ENCODE measurements at regions not wholly inside any gene's neighbourhood (a gene's known extent, or its start where the extent isn't known, plus 50 kb on each side); places are given as distances from the start of the nearest gene placed in this dataset.
"Not testable (repeated sequence)": the region's sequence is repeated elsewhere in the genome, so short reads cannot be mapped to it uniquely, and the experiment has no call there.

GRCh38 chr15:47903368-47903767 is 186.1 kb downstream of the SEMA6D start:
- ATAC-seq (no peak), DNase-seq (no peak)
- Histone ChIP-seq H3K4me1 (no peaks in the 10 kb centered on the region), H3K4me3 (no peak overlapping the region), H3K27ac (no peak overlapping the region), H3K9me3 (peaks cover 10% of the 10 kb centered on the region), H3K27me3 (ENCODE audit: insufficient read depth in 3 of 3, low read length in 2 of 3) (no peaks in the 10 kb centered on the region), H3K36me3 (ENCODE audit: insufficient read depth in 1 of 2, low read depth in 1 of 2) (no peaks in the 10 kb centered on the region)
- intact Hi-C loops (cut with DNase I): no loop called here
- TF ChIP-seq CTCF (IDR thresholded peaks at IDR 0.05): no peak

GRCh38 chr15:47908486-47908885 is 191.2 kb downstream of the SEMA6D start:
- TF ChIP-seq CTCF (IDR thresholded peaks at IDR 0.05): no peak
- no peak for ATAC-seq
- H3K27ac ChIP-seq: no peak overlapping the region
- no peak for DNase-seq
- H3K9me3 ChIP-seq: peaks cover 3% of the 10 kb centered on the region
- intact Hi-C loops (cut with DNase I): no loop called here
- no peaks in the 10 kb centered on the region for H3K36me3 ChIP-seq (ENCODE audit: insufficient read depth in 1 of 2, low read depth in 1 of 2)
- no peaks in the 10 kb centered on the region for H3K4me1 ChIP-seq
- H3K4me3 ChIP-seq: no peak overlapping the region
- no peaks in the 10 kb centered on the region for H3K27me3 ChIP-seq (ENCODE audit: insufficient read depth in 3 of 3, low read length in 2 of 3)
- 84 to 98% (median 89%) methylated on average over 1 of the region's 1 CpG for WGBS, 3 donors

DNA sequence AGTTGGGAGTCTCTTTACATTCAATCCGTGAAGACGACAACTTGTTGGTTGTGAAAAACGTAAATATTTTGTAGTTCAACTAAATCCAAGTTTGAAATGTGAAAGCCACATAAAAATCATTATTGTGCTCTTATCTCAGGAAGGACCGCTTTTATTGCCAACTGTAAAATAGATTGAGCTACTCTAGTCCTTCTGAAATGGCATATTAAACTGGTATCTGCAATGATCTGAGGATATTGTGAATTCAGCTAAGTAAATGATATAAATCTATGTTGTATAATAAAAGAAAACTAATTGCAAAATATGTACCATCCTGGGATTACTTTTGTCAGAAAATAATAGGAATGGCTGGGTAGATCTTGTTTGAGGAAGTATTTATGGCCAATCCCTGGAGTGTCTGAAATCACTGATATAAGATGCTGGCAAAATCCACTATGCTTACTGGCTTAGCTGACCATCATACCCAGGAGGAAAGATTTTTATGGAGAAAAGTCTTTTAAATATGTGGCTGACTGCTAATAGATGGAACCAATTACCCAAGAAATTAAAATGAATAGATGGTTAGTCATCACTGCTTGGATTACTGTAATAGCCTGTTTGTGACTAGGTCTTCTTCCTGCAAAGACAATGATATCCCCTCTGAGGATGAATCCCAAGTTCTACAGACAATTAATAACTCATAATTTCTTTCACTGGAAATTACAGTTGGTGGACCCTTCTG is 191.8 kb downstream of the SEMA6D start:
- Histone ChIP-seq H3K4me3 (no peak overlapping the region), H3K36me3 (ENCODE audit: insufficient read depth in 1 of 2, low read depth in 1 of 2) (no peaks in the 10 kb centered on the region), H3K27ac (no peak overlapping the region), H3K27me3 (ENCODE audit: insufficient read depth in 3 of 3, low read length in 2 of 3) (no peaks in the 10 kb centered on the region), H3K4me1 (no peaks in the 10 kb centered on the region), H3K9me3 (peaks cover 3% of the 10 kb centered on the region)
- intact Hi-C loops (cut with DNase I): no loop called here
- WGBS, 3 donors: 78 to 79% (median 78%) methylated on average over 4 of the region's 4 CpGs
- TF ChIP-seq CTCF (IDR thresholded peaks at IDR 0.05): no peak
- no peak for ATAC-seq
- DNase-seq: no peak

DNA sequence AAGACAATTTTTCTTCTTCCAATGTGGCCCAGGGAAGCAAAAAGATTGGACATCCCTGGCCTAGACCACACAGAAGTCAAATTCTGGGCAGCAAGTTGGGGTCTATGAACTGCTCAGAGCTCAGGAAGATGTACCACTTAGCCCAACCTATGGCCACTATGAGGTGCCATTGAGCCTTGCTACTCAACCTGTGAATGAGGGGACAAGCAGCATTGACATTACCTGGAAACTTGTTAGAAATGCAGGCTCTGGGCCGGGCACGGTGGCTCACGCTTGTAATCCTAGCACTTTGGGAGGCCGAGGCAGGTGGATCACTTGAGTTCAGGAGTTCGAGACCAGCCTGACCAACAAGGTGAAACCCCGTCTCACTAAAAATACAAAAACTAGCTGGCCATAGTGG is 195.6 kb downstream of the SEMA6D start:
- intact Hi-C loops (cut with DNase I): loop anchor here in 1 of 2 donors (2.0 kb wide), 1 partner anchor 76 kb away; no protein-coding TSS in a partner anchor
- peak; percentile 19 for TF ChIP-seq CTCF (IDR thresholded peaks at IDR 0.05)
- not testable (repeated sequence) for H3K27ac ChIP-seq; H3K36me3 ChIP-seq (ENCODE audit: insufficient read depth in 1 of 2, low read depth in 1 of 2); H3K27me3 ChIP-seq (ENCODE audit: insufficient read depth in 3 of 3, low read length in 2 of 3); H3K4me3 ChIP-seq; H3K4me1 ChIP-seq; DNase-seq; H3K9me3 ChIP-seq; ATAC-seq
- WGBS, 3 donors: 74 to 94% (median 89%) methylated on average over 6 of the region's 6 CpGs

- WGBS, 3 donors: 72 to 91% (median 74%) methylated on average over 1 of the region's 1 CpG
- Histone ChIP-seq H3K4me3 (no peak overlapping the region), H3K36me3 (ENCODE audit: insufficient read depth in 1 of 2, low read depth in 1 of 2) (no peaks in the 10 kb centered on the region), H3K27me3 (ENCODE audit: insufficient read depth in 3 of 3, low read length in 2 of 3) (no peaks in the 10 kb centered on the region), H3K9me3 (no peaks in the 10 kb centered on the region), H3K4me1 (no peaks in the 10 kb centered on the region), H3K27ac (no peak overlapping the region)
- intact Hi-C loops (cut with DNase I): no loop called here
- no peak for TF ChIP-seq CTCF (IDR thresholded peaks at IDR 0.05)
- no peak for ATAC-seq
- DNase-seq: no peak
Observed at GRCh38 chr15:47917881-47918280, 200.6 kb downstream of the SEMA6D start.

All from psoas muscle (tissue), 7 donors.